IPS DF 4.7 (cell line): ENCODE measurements at regions not wholly inside any gene's neighbourhood (a gene's known extent, or its start where the extent isn't known, plus 50 kb on each side); places are given as distances from the start of the nearest gene placed in this dataset.
"Not testable (repeated sequence)": the region's sequence is repeated elsewhere in the genome, so short reads cannot be mapped to it uniquely, and the experiment has no call there.

ENCODE experiments used
- DNase-seq: peaks from one replicate; pipeline ENCODE4 v3.0.0-alpha.2; 2013; ENCODE audit warnings: low spot score; ENCODE audit errors: extremely low read depth

DNA sequence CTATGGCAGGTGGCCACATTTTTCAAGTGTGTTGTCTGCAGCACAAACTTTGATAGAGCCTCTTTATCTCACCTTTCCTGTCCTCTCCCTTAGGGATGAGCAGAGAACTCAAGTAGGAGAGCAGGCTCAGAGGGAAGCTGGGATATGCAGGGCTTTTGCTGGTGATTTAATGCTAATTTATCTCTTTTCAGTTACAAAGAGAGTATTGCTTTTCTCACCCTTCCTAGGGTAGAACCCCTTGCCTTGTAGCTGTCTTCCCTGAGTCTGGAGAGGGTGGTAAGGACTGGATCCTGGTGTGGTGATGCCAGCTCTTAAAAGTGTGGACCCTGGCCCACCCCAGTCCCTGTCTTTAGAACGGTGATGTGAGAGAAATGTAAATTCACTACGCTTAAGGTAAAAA, 1061.4 kb downstream of the TYW1 start:
- no peak for DNase-seq

DNA sequence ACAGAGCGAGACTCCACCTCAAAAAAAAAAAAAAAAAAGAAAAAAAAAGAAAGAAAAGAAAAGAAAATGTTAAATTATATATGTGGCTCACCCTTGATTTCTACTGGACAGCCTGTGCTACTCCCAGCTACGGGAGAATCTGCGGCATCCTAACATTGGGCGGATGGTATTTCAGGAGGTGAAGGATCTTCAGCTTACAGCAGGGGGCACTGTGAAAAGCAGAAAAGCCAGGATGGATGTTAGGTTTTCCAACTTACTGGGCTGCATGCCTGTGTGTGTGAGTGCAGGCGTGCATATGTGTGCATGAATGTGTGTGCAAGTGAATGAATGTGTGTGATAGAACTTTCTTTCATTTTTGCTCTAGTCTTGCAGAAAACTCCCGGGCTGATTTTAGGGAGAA, 1066.5 kb downstream of the TYW1 start:
- DNase-seq, result no peak

DNA sequence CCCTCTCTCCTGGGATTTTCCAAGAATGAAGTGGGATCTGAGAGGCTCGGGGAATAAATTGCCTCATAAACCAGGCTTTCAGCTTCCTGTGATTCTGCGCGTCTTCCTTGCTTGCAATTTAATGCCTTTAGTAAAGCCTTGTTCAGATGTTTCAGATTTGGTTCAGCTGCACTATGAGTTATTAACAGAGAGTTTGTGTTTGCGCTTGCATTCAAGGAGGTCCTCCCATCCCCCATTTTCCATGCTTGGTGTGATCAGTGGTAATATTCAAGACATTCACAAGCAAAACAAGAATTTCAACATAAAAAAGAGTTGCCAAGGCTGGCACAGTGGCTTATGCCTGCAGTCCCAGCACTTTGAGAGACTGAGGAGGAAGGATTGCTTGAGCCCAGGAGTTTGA, 1068.9 kb downstream of the TYW1 start:
- DNase-seq, result no peak

DNA sequence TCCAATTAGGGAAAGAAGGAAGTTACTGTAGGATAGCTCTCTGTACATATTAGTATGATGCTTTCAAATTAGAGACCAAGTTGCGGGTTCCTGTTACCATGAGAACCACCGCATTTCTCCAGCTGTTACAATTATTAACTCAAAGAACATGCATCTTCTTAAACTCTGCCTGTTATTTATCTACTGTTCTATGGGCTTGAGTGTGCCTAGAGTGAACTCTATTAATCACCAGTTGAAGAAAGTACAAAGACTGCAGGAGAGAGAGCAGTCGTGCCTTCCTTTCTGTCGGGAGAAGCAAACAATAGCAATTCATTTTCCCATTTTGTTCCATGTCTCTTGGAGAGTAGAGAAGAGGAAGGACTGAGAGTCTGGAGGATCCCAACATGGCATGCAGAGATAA, 1071.2 kb downstream of the TYW1 start:
- DNase-seq, result no peak

DNA sequence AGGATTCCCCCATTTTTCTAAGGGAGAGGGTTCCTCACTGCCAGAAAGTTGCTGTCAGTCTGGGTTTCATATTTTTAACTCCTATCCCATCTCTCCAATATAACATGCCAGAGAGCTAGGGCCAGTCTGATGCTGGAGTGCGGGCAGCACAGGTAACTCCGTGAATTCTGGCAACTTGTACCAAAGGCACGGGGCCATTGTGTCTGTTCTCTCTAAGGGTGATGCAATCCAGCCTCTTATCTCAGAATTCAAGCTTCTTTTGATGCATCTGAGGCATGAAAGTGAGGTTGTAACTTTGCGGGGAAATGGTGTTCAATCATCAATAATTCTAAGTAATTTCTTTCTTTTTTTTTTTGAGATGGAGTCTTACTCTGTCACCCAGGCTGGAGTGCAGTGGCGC, 1074.4 kb downstream of the TYW1 start:
- no peak for DNase-seq

DNA sequence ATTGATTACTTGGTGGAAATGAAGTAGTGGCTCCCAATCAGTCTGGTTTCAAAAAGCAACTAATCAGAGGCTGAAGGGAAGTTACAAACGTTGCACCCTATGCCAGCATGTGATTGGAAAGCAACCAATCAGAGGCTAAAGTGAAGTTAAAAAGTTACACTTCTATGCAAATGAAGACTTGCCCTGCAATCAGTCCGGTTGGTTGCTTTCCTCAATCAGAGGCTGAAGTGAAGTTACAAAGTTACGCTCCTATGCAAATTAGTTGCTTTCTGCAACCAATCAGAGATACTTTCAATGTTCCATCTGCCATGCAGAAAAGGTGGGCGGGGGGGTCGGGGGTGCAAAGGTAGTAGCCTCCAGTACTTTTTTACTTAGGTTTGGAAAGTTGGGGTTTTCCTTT, 1077.1 kb downstream of the TYW1 start:
- DNase-seq, result no peak

DNA sequence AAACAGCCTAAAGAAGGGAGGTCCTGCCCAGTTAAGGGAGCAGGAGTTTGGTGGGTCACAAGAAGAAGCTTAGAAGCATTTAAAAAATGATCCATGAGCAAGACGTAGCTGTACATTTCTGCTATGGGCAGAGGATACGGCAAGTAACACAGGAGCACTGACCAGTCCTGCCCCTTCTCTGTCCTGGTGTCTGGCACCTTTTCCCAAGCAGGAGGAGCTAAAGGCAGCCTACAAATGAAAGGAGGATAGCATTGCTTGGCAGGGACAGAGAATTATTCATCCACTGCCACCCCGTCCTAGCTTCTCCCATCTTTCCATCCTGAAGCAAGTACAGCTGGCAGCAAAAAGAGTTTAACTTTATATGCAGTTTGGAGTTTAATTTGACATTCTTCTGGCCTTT, 1077.6 kb downstream of the TYW1 start:
- no peak for DNase-seq

DNA sequence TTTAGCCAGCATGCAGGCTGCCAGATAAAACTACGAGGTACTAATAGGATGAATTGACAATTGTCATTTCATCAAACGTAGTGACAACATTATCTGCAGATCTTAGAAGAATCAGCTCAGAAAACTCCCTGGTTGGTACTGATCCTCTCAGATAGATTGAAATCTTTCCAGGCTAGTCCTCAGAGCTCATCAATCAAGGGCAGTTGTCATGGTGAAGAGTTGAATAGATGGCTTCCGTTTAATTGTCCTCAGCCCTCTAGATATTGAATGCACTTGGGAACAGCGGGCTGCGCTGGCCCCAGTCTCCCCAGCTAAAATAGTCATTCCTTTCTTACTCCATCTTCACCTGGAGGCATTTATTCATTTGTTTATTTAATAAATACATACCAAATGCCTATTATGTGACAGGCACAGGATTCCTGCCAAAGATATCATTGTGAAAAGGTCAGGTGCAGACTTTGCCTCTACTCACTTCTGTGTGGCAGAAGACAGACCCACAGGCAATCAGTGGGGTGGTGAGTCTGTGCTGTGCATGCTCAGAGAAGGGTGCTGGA, 1081.6 kb downstream of the TYW1 start:
- DNase-seq, result no peak

DNA sequence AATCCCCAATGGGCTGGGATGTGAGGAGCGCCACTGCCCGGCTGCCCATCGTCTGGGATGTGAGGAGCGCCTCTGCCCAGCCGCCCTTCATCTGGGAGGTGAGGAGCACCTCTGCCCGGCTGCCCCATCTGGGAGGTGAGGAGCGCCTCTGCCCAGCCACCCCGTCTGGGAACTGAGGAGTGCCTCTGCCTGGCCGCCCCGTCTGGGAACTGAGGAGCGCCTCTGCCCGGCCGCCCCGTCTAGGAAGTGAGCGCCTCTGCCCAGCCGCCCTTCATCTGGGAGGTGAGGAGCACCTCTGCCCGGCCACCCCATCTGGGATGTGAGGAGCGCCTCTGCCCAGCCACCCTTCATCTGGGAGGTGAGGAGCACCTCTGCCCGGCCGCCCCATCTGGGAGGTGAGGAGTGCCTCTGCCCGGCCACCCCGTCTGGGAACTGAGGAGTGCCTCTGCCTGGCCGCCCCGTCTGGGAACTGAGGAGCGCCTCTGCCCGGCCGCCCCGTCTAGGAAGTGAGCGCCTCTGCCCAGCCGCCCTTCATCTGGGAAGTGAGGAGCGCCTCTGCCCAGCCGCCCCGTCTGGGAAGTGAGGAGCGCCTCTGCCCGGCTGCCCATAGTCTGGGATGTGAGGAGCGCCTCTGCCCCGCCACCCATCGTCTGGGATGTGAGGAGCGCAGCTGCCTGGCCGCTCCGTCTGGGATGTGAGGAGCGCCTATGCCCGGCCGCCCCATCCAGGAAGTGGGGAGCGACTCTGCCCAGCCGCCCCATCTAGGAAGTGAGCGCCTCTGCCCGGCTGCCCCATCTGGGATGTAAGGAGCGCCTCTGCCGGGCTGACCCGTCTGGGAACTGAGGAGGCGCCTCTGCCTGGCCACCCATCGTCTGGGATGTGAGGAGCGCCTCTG, 1085.7 kb downstream of the TYW1 start:
- not testable (repeated sequence) for DNase-seq

DNA sequence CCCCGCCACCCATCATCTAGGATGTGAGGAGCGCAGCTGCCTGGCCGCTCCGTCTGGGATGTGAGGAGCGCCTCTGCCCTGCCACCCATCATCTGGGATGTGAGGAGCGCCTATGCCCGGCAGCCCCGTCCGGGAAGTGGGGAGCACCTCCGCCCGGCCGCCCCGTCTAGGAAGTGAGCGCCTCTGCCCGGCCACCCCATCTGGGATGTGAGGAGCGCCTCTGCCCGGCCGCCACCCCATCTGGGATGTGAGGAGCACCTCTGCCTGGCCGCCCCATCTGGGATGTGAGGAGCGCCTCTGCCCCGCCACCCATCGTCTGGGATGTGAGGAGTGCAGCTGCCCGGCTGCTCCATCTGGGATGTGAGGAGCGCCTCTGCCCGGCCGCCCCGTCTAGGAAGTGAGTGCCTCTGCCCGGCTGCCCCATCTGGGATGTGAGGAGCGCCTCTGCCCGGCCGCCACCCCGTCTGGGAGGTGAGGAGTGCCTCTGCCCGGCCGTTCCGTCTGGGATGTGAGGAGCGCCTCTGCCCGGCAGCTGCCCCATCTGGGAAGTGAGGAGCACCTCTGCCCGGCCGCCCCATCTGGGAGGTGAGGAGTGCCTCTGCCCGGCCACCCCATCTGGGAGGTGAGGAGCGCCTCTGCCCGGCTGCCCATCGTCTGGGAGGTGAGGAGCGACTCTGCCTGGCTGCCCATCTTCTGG, 1086.5 kb downstream of the TYW1 start:
- not testable (repeated sequence) for DNase-seq

DNA sequence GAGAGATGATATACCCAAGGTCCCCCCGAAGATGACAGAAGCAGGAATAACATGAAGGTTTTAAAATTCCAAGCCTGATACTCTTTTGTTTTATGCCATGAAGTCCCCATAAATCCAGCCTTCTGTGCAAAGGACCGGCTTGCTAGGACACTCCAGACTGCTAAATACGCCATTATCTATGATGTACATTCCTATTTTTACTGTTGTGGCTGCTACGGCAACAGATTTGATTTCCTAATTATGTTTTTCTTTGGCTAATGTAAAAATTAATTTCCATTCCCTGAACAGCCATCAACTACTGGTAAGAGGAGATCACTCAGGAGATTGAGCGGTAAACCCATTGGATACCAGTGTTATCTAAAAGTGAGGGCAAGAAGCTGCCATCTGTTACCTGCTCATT, 1090.8 kb downstream of the TYW1 start:
- no peak for DNase-seq

DNA sequence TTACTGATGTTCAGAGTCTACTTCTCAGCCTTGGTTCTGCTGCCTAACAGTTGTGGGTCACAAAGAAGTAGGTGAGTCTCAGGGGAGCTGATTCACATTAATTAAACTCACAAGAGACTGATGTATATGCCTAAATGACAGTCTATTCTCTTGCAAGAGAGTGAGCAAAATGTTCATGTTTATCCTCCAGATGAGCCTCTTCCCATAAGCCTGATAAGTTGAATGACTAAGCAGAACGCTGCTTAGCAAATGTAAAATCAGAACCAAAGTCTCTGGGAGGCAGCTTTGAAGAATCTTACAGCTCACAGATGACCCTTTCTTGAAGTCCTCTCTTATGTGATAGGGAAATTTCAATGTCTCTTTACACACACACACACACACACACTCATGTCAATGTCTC, 1092.2 kb downstream of the TYW1 start:
- DNase-seq, result no peak

DNA sequence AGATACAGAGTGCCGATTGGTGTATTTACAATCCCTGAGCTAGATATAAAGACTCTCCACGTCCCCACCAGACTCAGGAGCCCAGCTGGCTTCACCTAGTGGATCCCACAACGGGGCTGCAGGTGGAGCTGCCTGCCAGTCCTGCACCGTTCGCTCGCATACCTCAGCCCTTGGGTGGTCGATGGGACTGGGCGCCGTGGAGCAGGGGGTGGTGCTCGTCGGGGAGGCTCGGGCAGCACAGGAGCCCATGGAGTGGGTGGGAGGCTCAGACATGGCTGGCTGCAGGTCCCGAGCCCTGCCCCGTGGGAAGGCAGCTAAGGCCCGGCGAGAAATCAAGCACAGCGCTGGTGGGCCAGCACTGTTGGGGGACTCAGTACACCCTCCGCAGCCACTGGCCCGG, 1093.6 kb downstream of the TYW1 start:
- not testable (repeated sequence) for DNase-seq

DNA sequence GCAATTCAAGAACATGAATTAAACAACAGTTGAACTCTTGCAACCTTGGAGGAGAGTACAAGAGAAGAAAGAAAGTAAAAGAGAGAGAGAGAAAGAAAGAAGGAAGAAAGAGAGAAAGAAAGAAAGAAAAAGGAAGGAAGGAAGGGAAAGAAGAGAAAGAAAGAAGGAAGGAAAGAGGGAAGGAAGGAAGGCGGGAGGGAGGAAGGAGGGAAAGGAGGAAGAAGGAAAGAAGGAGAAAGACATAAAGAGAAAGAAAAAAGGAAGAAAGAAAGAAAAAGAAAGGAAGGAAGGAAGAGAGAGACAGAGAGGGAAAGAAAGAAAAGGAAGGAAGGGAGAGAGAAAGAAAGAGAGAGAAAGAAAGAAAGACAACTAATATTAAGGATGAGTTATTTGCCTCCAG, 1106.7 kb downstream of the TYW1 start:
- no peak for DNase-seq

DNA sequence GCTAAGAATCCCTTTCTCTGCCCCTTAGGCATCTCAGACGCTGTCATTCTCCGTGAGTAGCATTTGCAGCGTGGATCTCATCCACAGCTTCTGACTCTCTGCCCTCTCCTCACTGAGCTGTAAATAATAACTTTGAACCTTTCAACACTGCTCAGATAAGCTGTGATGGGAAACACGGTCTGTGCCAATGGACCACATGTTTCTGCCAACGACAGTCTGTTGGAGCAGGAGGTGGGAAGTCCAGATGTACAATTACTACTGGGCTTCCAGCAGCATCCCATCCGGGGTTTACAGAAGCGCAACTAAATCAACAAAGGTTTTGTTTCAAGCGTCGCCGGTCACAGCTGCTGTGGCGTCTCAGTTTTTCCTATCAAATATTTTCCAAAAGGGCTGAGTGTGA, 1110.6 kb downstream of the TYW1 start:
- DNase-seq, result no peak

DNA sequence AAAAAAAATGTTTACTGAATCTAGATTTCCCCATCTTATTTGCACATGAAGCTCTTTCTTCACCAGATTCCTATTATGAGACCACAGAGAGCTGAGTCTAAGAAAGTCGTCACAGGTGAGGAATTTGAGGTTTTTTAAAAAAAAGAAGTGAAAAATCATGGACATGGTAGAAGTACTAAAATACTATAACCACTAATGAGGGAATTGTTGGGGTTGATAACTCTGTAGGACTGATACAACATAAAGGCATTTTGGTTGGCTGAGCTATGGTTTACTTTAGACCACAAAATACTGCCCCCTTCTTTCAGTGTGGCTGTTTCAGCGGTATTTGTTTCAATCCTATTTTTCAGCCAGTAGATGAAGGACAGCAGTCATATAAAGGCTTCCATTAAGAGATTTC, 1111.3 kb downstream of the TYW1 start:
- no peak for DNase-seq

DNA sequence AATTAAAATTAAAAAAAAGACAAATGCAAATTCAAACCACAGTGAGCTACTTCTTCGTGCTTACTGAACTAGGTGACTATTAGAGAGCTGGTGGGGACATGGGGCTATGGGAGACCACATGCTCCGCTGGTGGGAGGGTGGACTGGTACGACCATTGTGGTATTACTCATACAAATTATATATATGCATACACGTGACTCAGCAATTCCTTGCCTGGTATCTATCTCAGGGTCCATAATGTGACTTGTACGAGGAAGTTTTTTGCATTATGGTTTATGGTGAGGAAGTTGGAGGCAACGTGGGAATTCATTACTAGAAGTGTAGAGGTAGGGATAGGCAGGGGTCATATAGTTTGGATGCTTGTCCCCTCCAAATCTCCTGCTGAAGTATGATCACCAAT, 1112.7 kb downstream of the TYW1 start:
- DNase-seq, result no peak

DNA sequence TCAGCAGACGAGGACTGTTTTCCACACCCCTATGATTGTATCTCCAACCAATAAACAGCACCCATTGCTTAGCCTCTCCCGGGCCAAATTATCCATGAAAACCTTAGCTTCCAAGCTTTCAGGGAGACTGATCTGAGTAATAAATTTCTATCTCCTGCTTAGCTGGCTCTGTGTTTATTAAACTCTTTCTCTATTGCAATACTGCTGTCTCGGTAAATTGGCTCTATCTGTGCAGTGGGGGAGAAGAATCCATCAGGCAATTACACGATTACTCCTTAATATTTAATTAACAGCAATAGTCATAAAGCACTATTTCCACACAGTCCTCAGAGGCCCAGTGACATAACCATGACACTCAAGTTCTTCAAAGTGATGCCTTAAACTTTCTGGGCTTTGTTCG, 1122.8 kb downstream of the TYW1 start:
- no peak for DNase-seq

DNA sequence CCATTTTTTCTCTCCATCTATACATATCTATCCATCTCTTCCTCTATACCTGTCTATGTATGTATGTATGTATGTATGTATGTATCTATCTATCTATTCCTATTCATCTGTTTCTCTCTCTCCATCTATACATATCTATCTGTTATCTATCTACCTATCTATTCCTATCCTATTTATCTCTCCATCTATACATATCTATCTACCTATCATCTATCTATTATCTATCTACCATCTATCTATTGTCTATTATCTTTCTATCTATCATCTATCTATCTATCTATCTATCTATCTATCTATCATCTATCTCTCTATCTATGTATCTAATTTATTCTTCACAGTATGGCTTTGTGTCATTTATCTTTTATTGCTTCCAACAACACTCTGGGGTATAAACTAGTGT, 1124.4 kb downstream of the TYW1 start:
- no peak for DNase-seq

DNA sequence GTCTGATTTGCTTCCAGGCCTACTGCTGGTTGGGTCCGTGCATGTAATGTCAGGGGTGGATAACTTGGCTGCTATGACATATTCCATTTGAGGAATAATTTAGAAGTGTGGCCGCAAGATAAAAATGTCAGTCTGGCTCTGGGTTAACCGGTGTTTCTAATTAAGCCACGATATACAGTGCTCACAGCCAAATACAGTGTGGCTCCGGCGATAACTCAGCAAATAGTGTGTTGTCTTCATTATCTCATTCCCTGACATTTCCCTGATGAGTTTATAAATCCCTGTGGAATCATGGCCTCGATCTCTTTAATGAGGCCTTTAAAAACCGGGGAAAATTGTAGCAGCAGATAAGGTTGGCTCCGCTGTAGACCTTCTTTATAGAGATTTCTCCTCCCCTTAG, 1125.0 kb downstream of the TYW1 start:
- no peak for DNase-seq

DNA sequence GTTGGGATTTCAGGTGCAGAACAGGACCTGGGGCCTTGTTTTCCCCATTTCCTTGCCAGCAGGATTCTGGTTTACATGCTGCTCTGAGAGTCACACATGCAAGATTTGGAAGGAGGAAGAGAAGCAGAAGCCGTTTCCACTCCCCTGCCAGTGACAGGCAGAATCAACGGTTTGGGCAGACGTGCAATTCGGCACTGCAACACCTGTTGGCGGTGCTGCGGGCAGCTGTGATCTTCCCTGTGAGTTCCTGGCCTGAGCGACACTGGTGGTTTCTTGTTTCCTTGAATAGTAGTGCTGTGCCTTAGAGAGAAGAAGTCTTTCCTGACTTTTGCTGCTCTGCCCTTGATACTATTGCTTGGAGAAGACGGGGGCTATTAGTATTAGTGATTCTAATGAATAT, 1126.2 kb downstream of the TYW1 start:
- no peak for DNase-seq

DNA sequence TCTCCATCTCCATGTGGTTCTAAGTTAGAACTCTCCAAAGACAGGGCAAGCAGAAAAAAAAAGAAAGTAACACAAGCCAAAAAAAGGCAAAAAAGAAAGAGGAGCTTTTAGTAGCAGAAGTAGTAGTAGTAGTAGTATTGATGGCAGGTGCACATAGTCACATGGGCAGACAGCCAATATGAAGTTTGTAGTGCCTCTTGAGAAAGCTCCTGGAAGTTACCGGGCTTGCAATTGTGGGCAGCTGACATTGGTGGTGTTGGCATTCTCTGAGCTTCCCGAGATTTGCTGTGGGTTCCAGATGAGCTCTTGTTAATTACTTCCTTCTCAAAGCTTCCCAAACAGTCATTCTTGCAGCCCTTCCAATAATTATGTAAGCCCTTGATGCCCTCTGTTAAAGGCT, 1128.5 kb downstream of the TYW1 start:
- DNase-seq, result no peak

DNA sequence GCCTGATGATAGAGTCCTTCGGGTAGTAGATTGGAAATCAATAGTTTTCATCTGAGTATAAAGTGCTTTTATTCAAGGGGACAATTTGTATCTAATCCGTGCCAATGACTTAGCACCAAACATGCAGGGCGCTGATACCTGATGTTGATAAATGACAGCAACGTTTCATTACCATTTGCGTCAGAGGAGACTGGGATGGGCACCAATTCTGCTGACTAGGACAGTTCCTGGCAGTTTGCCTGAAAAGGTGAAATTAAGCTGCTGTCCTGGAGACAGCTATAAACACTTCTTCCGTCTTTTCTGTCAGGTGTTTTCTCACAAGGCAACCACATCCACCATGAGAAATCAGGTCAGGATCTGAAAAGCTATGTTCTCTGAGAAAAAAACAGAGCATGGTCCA, 1136.4 kb downstream of the TYW1 start:
- no peak for DNase-seq
